NCI-H82 treated with DMSO at 0.1 percent for 48 hours (cell line): ENCODE measurements at regions not wholly inside any gene's neighbourhood (a gene's known extent, or its start where the extent isn't known, plus 50 kb on each side); places are given as distances from the start of the nearest gene placed in this dataset.
"Not testable (repeated sequence)": the region's sequence is repeated elsewhere in the genome, so short reads cannot be mapped to it uniquely, and the experiment has no call there.

Experiments used
- DNase-seq: peaks from one replicate; lab custom pipeline; 2025; ENCODE audit not compliant: unreplicated experiment; lab: John Stamatoyannopoulos, UW

DNA sequence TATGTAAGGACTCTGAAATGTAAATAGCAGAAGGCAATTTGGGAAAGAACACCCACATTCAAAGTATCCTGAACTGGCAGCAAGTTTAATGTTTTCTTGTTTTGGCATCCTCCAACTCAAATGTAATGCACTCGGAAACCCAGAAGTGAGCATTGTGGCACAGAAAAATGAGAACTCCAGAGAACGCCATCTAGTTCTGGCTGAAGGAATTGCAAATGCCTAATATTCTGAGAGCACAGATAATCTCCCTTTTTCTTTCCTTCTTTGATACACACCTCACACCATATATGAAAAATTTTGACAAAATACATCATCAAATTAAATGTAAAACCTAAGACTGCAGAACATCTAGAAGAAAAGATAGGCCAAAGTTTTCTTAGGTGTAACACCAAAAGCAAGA lies 52.1 kb downstream of the PWWP3B start:
- DNase-seq: no peak

- DNase-seq: no peak
Measured at GRCh38 chrX:106243376-106243775, 75.3 kb downstream of the PWWP3B start.

DNA sequence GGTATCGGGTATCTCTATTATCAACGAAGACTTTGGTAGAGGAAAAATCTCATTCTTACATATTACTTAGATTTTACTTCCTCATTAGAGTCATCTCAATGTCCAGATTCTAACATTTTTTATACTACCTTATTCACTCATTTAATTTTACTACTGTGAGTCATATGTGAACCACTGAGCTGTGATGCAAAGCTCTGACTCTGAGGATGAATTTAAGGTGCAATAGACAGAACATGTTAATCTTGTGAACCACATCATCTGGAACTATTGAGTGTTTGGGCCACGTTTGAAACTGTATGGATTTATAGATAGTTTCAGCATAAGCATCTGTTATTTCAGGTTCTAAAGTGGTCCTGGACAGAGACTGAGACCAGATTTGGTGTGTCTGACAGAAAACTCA lies 78.4 kb downstream of the PWWP3B start:
- no peak for DNase-seq

DNA sequence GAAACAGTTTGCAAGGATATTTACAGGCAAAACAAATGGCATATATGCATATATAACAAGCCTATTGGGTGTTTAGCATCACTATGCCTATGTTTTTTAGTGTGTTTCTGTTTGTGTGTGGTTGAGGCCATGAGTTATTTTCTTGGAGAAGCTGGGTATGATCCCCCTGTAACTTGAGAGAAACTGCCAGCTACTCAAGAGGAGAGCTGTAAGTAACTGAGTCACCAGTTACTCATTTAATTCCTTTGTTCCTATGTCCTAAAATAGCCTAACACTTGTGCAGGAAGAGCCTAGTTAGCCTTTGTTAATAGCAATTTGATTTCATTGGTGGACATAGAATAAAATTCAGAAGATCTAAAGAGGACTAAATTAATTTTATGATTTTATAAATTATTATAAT lies 79.1 kb downstream of the PWWP3B start:
- DNase-seq: no peak

GRCh38 chrX:106249706-106250379 lies 81.7 kb downstream of the PWWP3B start:
- no peak for DNase-seq

DNA sequence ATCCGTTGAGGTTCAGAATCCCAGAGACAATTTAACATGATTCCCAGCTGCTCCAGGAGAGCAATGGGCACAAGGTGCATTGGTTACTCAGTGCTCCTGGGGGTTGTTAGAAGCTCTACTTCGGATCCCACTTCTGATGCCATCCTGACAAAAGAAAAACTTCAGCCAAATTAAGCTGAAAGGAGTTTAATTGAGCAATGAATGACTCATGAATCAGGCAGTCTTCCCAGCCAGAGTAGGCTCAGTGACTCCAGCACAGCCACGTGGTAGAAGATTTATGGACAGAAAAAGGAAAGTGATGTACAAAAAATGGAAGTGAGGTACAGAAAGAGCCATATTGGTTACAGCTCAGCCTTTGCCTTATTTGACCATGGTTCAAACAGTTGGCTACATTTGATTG lies 95.7 kb downstream of the PWWP3B start:
- DNase-seq: no peak

- not testable (repeated sequence) for DNase-seq
Measured at GRCh38 chrX:106273947-106274587, 106.0 kb downstream of the PWWP3B start.

GRCh38 chrX:106275172-106275571 lies 107.1 kb downstream of the PWWP3B start:
- not testable (repeated sequence) for DNase-seq

DNA sequence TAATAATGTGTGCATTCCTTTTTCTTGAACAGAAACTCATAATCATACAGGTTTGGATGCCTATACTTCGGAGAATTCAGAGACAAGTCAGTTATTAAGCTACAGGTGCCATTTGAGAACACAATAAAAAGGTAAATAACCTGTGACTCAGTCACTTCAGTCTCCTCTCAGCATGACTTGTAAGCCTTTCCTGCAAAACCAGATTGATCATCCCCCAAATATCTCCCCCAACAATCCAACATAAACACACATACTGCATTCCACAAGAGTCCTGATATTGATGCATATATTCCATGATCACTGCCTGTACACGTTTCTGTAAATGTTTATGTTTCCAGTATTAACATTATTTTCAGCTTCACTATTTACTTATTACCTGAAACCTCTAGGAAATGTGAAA lies 110.8 kb downstream of the PWWP3B start:
- DNase-seq: no peak

- DNase-seq: no peak
Measured at GRCh38 chrX:106281383-106281782, 113.3 kb downstream of the PWWP3B start.

GRCh38 chrX:106283841-106284240 lies 115.7 kb downstream of the PWWP3B start:
- DNase-seq: no peak

- DNase-seq: no peak
Measured at GRCh38 chrX:106284431-106285025, 116.4 kb downstream of the PWWP3B start.

DNA sequence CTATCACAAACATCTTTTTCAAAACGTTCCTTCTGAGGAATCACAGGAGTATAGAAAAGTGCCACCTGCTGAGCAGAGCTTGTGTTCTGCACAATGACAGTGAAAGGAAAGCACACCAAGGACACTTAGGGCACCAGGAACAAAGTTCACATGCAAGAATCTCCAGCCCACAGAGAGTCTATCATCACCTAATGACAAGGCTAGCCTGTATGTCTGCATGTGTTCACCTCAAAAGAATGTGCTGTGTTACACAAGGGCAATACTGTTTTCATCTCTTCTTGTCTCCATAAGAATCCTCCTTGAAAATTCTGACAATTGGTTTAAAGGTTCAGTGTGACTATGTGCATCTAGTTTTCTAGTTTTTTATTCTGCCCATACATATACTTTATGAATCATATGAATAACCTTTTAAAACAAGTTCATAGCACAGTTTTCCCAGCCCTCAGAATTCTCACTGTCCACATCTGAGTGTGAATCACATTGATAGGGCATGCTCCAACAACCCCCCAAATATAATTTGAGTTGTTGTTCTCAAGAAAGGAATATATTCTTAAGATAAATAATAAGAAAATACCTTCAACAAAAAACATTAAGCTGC lies 118.0 kb downstream of the PWWP3B start:
- no peak for DNase-seq

GRCh38 chrX:106290778-106291177 lies 122.7 kb downstream of the PWWP3B start:
- not testable (repeated sequence) for DNase-seq

DNA sequence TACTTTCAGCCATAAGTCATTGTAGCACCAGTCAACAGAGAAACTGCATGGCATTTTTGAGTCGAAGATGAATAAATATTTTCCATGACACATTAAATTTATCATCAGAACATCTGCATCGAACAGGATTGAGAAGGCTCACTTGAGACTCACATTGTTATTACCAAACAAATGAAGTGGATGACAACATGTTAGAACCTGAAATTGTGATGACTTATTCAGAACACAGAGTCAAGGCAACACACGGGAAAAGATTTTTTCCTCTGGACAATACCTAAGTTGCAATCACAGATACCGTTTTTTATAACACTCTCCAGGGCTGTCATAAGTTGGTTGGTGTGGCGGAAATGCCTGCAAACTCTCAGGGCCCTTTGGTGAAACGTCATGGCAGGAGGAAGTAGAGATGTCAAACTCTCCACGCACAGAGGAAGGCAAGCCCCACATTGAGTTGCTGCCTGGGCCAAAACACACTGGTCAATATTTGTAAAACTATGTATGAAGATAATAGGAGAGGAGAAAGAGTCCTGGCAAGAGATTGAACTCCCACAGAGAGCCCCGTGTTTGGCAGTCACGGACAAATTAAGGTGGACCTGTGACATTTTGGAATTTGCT lies 123.8 kb downstream of the PWWP3B start:
- DNase-seq: not testable (repeated sequence)

DNA sequence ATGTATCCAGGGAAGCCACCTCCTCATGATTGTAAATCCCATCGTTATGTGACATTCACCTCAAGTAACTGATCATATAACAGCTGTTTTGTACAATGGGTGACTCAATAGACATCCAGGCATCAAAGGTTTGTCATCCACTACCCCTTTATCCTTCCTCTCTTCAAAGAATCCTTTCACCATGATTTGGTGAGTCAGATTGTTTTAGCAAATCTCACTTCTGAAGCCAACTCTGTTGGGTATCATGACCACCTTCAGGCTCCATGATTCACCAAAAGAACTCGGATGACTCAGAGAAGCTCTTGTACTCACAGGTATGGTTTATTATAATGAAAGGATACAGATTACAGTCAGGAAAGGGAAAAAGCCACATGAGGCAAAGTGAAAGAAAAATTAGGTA lies 132.1 kb downstream of the PWWP3B start:
- DNase-seq: no peak

GRCh38 chrX:106300656-106301055 lies 132.6 kb downstream of the PWWP3B start:
- DNase-seq: no peak

GRCh38 chrX:106302304-106302703 lies 134.2 kb downstream of the PWWP3B start:
- DNase-seq: no peak

DNA sequence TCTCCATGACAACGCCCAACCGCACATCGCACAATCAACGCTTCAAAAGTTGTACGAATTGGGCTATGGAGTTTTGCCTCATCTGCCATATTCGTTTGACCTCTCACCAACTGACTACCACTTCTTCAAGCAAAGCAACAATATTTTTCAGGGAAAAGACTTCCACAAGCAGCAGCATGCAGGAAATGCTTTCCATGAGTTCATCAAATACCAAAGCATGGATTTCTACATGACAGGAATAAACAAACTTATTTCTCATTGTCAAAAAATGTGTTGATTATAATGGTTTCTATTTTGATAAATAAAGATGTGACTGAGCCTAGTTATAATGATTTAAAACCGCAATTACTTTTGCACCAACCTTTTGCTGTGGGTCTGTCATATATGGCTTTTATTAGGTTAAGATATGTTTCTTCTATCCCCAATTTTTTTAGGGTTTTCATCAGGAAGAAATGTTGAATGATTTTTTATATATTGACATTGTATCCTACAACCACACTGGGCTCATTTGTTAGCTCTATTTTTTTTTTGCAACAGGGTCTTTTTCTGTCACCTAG lies 138.4 kb downstream of the PWWP3B start:
- no peak for DNase-seq

DNA sequence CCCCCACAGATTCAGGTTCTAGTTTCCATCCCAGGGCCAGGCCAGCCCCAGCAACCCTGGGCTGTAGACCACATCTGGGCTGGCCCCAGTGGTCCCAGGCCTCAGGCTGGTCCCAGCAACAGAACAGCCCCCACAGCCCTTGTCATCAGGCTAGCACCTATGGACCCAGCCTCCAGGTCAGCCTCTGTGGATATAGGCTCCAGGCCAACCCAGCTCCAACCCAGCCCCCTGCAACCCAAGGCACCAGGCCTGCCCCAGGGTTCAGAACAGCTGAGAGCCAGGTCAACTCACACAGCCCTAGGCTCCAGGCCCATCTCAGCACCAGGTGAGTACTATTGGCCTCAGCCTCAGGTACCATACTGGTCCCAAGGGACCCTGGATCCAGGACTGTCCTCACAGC lies 155.3 kb downstream of the PWWP3B start:
- no peak for DNase-seq

GRCh38 chrX:106331606-106332005 lies 163.5 kb downstream of the PWWP3B start:
- no peak for DNase-seq
